SK-N-MC (cell line): ENCODE measurements at regions not wholly inside any gene's neighbourhood (a gene's known extent, or its start where the extent isn't known, plus 50 kb on each side); places are given as distances from the start of the nearest gene placed in this dataset.

ENCODE experiments used
- EZH2 ChIP-seq: fragments of 200-600 bp; sonication (generic); IDR thresholded peaks from one replicate; pipeline ENCODE4 v1.6.1; 2017; ENCODE audit warnings: antibody characterized with exemption
- POLR2AphosphoS5 ChIP-seq: IDR thresholded peaks from 2 replicates; pipeline ENCODE4 v1.6.1; 2012; ENCODE audit warnings: mild to moderate bottlenecking, low read depth, low read length, borderline replicate concordance

DNA sequence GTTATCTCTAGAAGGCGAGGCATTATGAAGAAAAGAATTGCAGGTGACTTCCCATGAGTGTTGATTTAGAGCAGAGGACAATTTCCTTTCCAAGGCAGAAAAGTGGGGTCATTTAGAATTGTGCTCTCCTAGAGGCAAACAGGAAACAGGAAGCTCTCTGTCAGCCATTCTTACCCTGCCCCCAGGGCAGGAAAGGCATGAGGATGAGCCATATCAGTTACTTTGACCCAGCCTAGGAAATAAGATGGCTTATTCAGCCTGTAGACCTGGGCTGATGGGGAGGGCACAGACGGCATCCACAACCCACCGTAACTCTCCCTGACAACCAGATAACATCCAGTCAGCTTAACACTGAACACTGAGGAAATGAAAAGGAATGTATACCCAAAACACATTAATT lies 88.8 kb upstream of the KDR start:
- no peak for TF ChIP-seq POLR2AphosphoS5
- TF ChIP-seq EZH2, result no peak
